ENCODE measurements at regions not wholly inside any gene's neighbourhood (a gene's known extent, or its start where the extent isn't known, plus 50 kb on each side); places are given as distances from the start of the nearest gene placed in this dataset.
"Not testable (repeated sequence)": the region's sequence is repeated elsewhere in the genome, so short reads cannot be mapped to it uniquely, and the experiment has no call there.

DNA sequence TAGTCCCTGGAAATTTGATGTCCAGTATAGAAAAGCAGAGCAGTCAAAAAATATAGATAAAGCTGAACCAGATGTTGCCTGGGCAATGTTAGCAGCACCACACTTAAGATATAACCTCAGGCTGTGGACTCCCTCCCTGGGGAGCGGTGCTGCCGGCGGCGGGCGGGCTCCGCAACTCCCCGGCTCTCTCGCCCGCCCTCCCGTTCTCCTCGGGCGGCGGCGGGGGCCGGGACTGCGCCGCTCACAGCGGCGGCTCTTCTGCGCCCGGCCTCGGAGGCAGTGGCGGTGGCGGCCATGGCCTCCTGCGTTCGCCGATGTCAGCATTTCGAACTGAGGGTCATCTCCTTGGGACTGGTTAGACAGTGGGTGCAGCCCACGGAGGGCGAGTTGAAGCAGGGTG is 86.9 kb upstream of the GOLGA6L6 start:
- H4K20me1 ChIP-seq (ENCODE audit: insufficient read depth, low read length); H3K4me3 ChIP-seq (ENCODE audit: low read length); H3K36me3 ChIP-seq (replicated peaks; ENCODE audit: insufficient read depth, low read length); DNase-seq; H3K27me3 ChIP-seq (replicated peaks; ENCODE audit: insufficient read depth, low read length); H3F3A ChIP-seq (ENCODE audit: insufficient read depth, low read length); H3K4me2 ChIP-seq (ENCODE audit: low read depth, low read length); H3K9ac ChIP-seq (ENCODE audit: low read length); H3K9me2 ChIP-seq (replicated peaks; ENCODE audit: insufficient read depth, low read length); H3K9me3 ChIP-seq (replicated peaks; ENCODE audit: insufficient read depth, low read length); H3K27ac ChIP-seq (ENCODE audit: low read length); H3K79me2 ChIP-seq (ENCODE audit: low read length); H3K4me1 ChIP-seq (ENCODE audit: low read length); H2AFZ ChIP-seq (ENCODE audit: low read length): not testable (repeated sequence)

DNA sequence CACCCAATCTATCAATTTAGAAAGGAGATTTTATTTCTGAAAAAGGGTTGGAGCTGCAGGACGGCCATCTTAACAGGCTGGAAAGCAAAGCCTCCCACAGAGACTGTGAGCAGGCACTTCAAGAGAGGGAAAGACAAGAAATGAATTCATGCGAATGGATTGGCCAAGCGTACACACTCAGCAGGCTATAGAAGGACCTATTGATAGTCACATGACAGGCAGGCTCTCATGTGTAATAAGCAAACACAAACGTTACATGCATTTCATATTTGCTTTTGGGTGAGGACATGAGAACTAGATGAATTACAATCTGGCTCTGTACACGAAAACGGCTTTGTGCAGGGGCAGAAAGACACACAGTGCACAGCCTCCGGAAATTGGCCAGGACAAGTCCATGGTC is 83.9 kb upstream of the GOLGA6L6 start:
- not testable (repeated sequence) for H3K4me2 ChIP-seq (ENCODE audit: low read depth, low read length); H2AFZ ChIP-seq (ENCODE audit: low read length); DNase-seq; H3K4me3 ChIP-seq (ENCODE audit: low read length); H3K79me2 ChIP-seq (ENCODE audit: low read length); H3K9ac ChIP-seq (ENCODE audit: low read length); H3K27me3 ChIP-seq (replicated peaks; ENCODE audit: insufficient read depth, low read length); H3K27ac ChIP-seq (ENCODE audit: low read length); H3K4me1 ChIP-seq (ENCODE audit: low read length); H3K9me3 ChIP-seq (replicated peaks; ENCODE audit: insufficient read depth, low read length); H4K20me1 ChIP-seq (ENCODE audit: insufficient read depth, low read length); H3K36me3 ChIP-seq (replicated peaks; ENCODE audit: insufficient read depth, low read length); H3K9me2 ChIP-seq (replicated peaks; ENCODE audit: insufficient read depth, low read length); H3F3A ChIP-seq (ENCODE audit: insufficient read depth, low read length)

DNA sequence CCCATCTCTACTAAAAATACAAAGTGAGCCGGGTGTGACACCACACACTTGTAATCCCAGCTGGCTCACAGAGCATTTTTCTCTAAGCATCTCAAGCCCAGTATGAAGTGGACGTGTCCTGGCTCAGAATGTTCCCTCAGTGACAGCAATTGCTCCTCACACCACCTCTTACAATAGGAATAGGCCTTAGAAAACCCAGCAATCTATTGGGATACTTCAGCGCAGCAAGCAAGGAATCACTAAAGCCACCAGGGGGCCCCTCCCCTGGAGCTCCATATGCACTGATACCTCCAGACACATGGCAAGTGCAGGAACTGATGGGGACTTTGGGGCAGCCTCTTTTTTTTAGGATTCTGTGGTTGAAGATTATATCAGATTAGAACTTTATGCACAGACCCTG is 82.5 kb upstream of the GOLGA6L6 start:
- DNase-seq: peak; percentile 52
- not testable (repeated sequence) for H2AFZ ChIP-seq (ENCODE audit: low read length); H3K9me3 ChIP-seq (replicated peaks; ENCODE audit: insufficient read depth, low read length); H3K4me1 ChIP-seq (ENCODE audit: low read length); H3F3A ChIP-seq (ENCODE audit: insufficient read depth, low read length); H3K9ac ChIP-seq (ENCODE audit: low read length); H3K27ac ChIP-seq (ENCODE audit: low read length); H4K20me1 ChIP-seq (ENCODE audit: insufficient read depth, low read length); H3K4me2 ChIP-seq (ENCODE audit: low read depth, low read length); H3K27me3 ChIP-seq (replicated peaks; ENCODE audit: insufficient read depth, low read length); H3K9me2 ChIP-seq (replicated peaks; ENCODE audit: insufficient read depth, low read length); H3K79me2 ChIP-seq (ENCODE audit: low read length); H3K36me3 ChIP-seq (replicated peaks; ENCODE audit: insufficient read depth, low read length); H3K4me3 ChIP-seq (ENCODE audit: low read length)
- TF ChIP-seq, protein P1, sequence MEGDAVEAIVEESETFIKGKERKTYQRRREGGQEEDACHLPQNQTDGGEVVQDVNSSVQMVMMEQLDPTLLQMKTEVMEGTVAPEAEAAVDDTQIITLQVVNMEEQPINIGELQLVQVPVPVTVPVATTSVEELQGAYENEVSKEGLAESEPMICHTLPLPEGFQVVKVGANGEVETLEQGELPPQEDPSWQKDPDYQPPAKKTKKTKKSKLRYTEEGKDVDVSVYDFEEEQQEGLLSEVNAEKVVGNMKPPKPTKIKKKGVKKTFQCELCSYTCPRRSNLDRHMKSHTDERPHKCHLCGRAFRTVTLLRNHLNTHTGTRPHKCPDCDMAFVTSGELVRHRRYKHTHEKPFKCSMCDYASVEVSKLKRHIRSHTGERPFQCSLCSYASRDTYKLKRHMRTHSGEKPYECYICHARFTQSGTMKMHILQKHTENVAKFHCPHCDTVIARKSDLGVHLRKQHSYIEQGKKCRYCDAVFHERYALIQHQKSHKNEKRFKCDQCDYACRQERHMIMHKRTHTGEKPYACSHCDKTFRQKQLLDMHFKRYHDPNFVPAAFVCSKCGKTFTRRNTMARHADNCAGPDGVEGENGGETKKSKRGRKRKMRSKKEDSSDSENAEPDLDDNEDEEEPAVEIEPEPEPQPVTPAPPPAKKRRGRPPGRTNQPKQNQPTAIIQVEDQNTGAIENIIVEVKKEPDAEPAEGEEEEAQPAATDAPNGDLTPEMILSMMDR (IDR thresholded peaks at IDR 0.05; ENCODE audit: low read length): peak; percentile 37

DNA sequence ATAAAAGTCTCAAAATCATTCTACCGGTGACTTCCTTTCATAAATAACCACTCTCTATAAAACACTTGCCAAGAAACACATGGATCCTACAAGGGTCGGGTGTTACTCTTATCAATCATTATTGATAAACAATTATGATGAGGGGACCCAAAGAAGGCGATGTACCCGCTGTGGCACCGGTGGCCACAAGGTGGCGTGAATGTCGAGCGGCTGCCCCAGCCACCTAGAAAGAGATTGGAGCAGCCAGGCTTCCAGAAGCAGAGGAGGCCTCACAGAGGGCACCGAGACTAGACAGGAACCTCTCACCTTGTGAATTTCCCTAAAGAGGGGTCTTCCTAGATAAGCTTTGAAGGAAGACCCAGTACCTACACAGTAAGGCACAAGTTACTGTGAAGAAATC is 80.5 kb upstream of the GOLGA6L6 start:
- not testable (repeated sequence) for H3K4me3 ChIP-seq (ENCODE audit: low read length); H3F3A ChIP-seq (ENCODE audit: insufficient read depth, low read length); H3K9me2 ChIP-seq (replicated peaks; ENCODE audit: insufficient read depth, low read length)

DNA sequence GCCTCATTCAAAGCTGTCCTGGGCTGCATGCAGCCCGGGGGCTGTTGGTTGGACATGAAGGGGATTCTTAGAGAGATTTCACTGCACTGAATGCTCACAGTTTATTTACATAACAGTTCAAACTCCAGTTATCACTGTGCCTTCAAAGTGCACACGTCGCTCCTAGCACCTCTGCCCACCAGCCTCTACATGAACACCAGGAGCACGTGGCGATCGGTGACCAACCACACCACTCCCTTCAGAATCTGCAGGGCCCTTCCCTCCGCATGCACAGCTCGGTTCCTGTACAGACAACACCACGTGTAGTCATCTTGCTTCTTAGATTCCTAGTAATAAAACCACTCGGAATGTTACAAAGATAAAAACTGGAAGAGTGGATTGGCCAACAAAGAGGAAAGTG is 72.9 kb upstream of the GOLGA6L6 start:
- H3K9me2 ChIP-seq (replicated peaks; ENCODE audit: insufficient read depth, low read length); H3K4me2 ChIP-seq (ENCODE audit: low read depth, low read length): not testable (repeated sequence)

More for the DNA sequence above, 80.5 kb upstream of the GOLGA6L6 start:
- not testable (repeated sequence) for H3K27me3 ChIP-seq (replicated peaks; ENCODE audit: insufficient read depth, low read length); H4K20me1 ChIP-seq (ENCODE audit: insufficient read depth, low read length); H3K9me3 ChIP-seq (replicated peaks; ENCODE audit: insufficient read depth, low read length); H3K4me2 ChIP-seq (ENCODE audit: low read depth, low read length); H3K79me2 ChIP-seq (ENCODE audit: low read length); DNase-seq; H3K27ac ChIP-seq (ENCODE audit: low read length); H3K4me1 ChIP-seq (ENCODE audit: low read length); H2AFZ ChIP-seq (ENCODE audit: low read length); H3K36me3 ChIP-seq (replicated peaks; ENCODE audit: insufficient read depth, low read length); H3K9ac ChIP-seq (ENCODE audit: low read length)

DNA sequence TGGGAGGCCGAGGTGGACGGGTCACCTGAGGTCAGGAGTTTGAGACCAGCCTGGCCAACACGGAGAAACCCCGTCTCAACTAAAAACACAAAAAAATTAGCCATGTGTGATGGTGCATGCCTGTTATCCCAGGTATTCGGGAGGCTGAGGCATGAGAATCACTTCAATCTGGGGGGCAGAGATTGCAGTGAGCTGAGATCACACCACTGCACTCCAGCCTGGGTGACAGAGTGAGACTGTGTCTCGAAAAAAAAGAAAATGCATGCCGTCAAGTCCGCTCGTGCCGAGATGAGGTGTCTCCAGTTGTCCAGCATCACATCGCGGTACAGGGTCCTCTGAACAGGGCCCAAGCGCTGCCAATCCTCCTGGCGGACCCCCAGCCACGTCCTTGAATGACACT is 71.2 kb upstream of the GOLGA6L6 start:
- not testable (repeated sequence) for H2AFZ ChIP-seq (ENCODE audit: low read length); H3K9me2 ChIP-seq (replicated peaks; ENCODE audit: insufficient read depth, low read length); H3K9ac ChIP-seq (ENCODE audit: low read length); H3K9me3 ChIP-seq (replicated peaks; ENCODE audit: insufficient read depth, low read length); H3K4me1 ChIP-seq (ENCODE audit: low read length); H3K27me3 ChIP-seq (replicated peaks; ENCODE audit: insufficient read depth, low read length); H3F3A ChIP-seq (ENCODE audit: insufficient read depth, low read length); H4K20me1 ChIP-seq (ENCODE audit: insufficient read depth, low read length); H3K79me2 ChIP-seq (ENCODE audit: low read length); H3K4me3 ChIP-seq (ENCODE audit: low read length); DNase-seq; H3K4me2 ChIP-seq (ENCODE audit: low read depth, low read length); H3K36me3 ChIP-seq (replicated peaks; ENCODE audit: insufficient read depth, low read length); H3K27ac ChIP-seq (ENCODE audit: low read length)

More for the DNA sequence above, 72.9 kb upstream of the GOLGA6L6 start:
- H3K4me1 ChIP-seq (ENCODE audit: low read length); DNase-seq; H3K36me3 ChIP-seq (replicated peaks; ENCODE audit: insufficient read depth, low read length); H3K9ac ChIP-seq (ENCODE audit: low read length); H3K9me3 ChIP-seq (replicated peaks; ENCODE audit: insufficient read depth, low read length); H3F3A ChIP-seq (ENCODE audit: insufficient read depth, low read length); H3K4me3 ChIP-seq (ENCODE audit: low read length); H3K27me3 ChIP-seq (replicated peaks; ENCODE audit: insufficient read depth, low read length); H3K27ac ChIP-seq (ENCODE audit: low read length); H3K79me2 ChIP-seq (ENCODE audit: low read length); H2AFZ ChIP-seq (ENCODE audit: low read length); H4K20me1 ChIP-seq (ENCODE audit: insufficient read depth, low read length): not testable (repeated sequence)

DNA sequence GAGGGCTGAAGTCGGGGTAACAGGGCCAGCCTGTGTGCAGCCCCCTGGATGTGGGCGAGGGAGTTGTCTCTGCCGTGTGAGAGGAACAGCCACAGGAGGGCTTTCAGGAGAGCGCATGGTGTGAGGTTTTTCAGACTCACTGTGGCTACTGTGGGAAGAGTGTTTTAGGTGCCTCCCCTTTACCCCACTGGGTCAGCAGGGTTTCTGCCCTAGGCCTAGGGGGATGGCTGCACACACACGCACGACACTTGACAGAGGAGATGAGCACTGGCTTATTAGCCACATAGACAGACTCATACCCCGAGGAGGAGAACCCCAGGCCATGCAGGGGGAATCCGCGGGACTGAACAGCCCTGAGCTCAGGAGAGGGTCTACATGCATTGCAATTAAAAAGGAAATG is 70.8 kb upstream of the GOLGA6L6 start:
- H3K4me1 ChIP-seq (ENCODE audit: low read length); H3F3A ChIP-seq (ENCODE audit: insufficient read depth, low read length); H4K20me1 ChIP-seq (ENCODE audit: insufficient read depth, low read length); H3K9me3 ChIP-seq (replicated peaks; ENCODE audit: insufficient read depth, low read length); H3K27ac ChIP-seq (ENCODE audit: low read length); H3K9ac ChIP-seq (ENCODE audit: low read length); H3K4me2 ChIP-seq (ENCODE audit: low read depth, low read length); H3K9me2 ChIP-seq (replicated peaks; ENCODE audit: insufficient read depth, low read length); H3K27me3 ChIP-seq (replicated peaks; ENCODE audit: insufficient read depth, low read length); H3K79me2 ChIP-seq (ENCODE audit: low read length); H3K4me3 ChIP-seq (ENCODE audit: low read length); H2AFZ ChIP-seq (ENCODE audit: low read length); DNase-seq; H3K36me3 ChIP-seq (replicated peaks; ENCODE audit: insufficient read depth, low read length): not testable (repeated sequence)

Measured in MM.1S (cell line).